Panc1 (cell line): ENCODE measurements at regions not wholly inside any gene's neighbourhood (a gene's known extent, or its start where the extent isn't known, plus 50 kb on each side); places are given as distances from the start of the nearest gene placed in this dataset.

Experiments
- ATAC-seq: fragments of 200-7000 bp; cut with Tn5 transposase; 2 replicates; pipeline ENCODE4 v1.9.1; 2020; ENCODE audit warnings: mild to moderate bottlenecking, moderate library complexity
- BruUV-seq: library from RNA; stranded (reverse); fragments of 400-500 nt; replicated peaks from 2 replicates; lab custom pipeline; 2021; lab: Mats Ljungman, UMichigan
- CTCF ChIA-PET: fragments of 300-600 bp; sonication (Branson Sonifier 250); formaldehyde crosslinking; loops from one replicate; lab custom pipeline; 2022; ENCODE audit warnings: antibody characterized with exemption; lab: Charles Lee
- POLR2A ChIA-PET: fragments of 300-600 bp; sonication (Branson Sonifier 250); formaldehyde crosslinking; loops from one replicate; lab custom pipeline; 2022; ENCODE audit warnings: antibody characterized with exemption; lab: Charles Lee
- DNase-seq: peaks from one replicate; pipeline ENCODE4 v3.0.0-alpha.2; 2010; ENCODE audit warnings: low read depth, low spot score
- H3K27ac ChIP-seq: 2 replicates; pipeline ENCODE4 v1.5.1; 2011; ENCODE audit warnings: mild to moderate bottlenecking, low read length, inconsistent platforms
- H3K27me3 ChIP-seq: fragments of 200-500 bp; sonication (Bioruptor generic); 2 replicates; pipeline ENCODE4 v1.6.0; 2014; ENCODE audit warnings: low read length, inconsistent platforms; ENCODE audit not compliant: control insufficient read depth, insufficient read depth
- H3K36me3 ChIP-seq: fragments of 200-500 bp; sonication (Bioruptor generic); 2 replicates; pipeline ENCODE4 v1.5.1; 2014; ENCODE audit warnings: inconsistent platforms, mild to moderate bottlenecking, low read length, moderate library complexity; ENCODE audit not compliant: control insufficient read depth, insufficient read depth
- H3K4me1 ChIP-seq: 2 replicates; pipeline ENCODE4 v1.5.1; 2011; ENCODE audit warnings: inconsistent platforms, mild to moderate bottlenecking, low read length, moderate library complexity; ENCODE audit not compliant: control insufficient read depth, insufficient read depth
- H3K4me3 ChIP-seq, 2 experiments: 2 replicates each; pipeline ENCODE4 v1.5.1; 2011 to 2012; ENCODE audit warnings: low read depth in 2 of 2, low read length in 2 of 2, mild to moderate bottlenecking in 2 of 2, inconsistent platforms in 1 of 2, moderate library complexity in 1 of 2
- H3K9me3 ChIP-seq: fragments of 200-500 bp; sonication (Bioruptor generic); 2 replicates; pipeline ENCODE4 v1.5.1; 2014; ENCODE audit warnings: low read depth, mild to moderate bottlenecking, inconsistent platforms, low read length, moderate library complexity; ENCODE audit not compliant: control insufficient read depth, insufficient read depth
- CTCF ChIP-seq: fragments of 450-650 bp; IDR thresholded peaks from 2 replicates; pipeline ENCODE4 v1.5.1; 2017; ENCODE audit warnings: mild to moderate bottlenecking
- POLR2AphosphoS5 ChIP-seq: IDR thresholded peaks from 2 replicates; pipeline ENCODE4 v1.6.1; 2012; ENCODE audit warnings: mild to moderate bottlenecking, low read depth, low read length, moderate library complexity
- SIN3A ChIP-seq: IDR thresholded peaks from 2 replicates; pipeline ENCODE4 v1.6.1; 2012; ENCODE audit warnings: low read depth, mild to moderate bottlenecking, low read length, moderate library complexity, borderline replicate concordance; ENCODE audit not compliant: insufficient read depth
- TCF7L2 ChIP-seq: IDR thresholded peaks from 2 replicates; pipeline ENCODE4 v1.6.1; 2011; ENCODE audit warnings: mild to moderate bottlenecking, low read depth, low read length, inconsistent platforms
- in situ Hi-C: cut with HindIII; loops from 2 replicates; pipeline ENCODE4 v1.10.0; 2016; ENCODE audit warnings: low sequenced_read_pairs, low pct_unique_long_range_greater_than_20kb
- intact Hi-C: fragments of 100-400 bp; cut with micrococcal nuclease; formaldehyde crosslinking; loops from one replicate; pipeline ENCODE4 v1.10.0; 2022; ENCODE audit not compliant: unreplicated experiment
- TF ChIP-seq, protein P1 (sequence below), 2 experiments: IDR thresholded peaks; 2 replicates each; pipeline ENCODE4 v1.6.1; 2011 to 2012; ENCODE audit warnings: low read depth in 2 of 2, control low read depth in 1 of 2, low read length in 1 of 2, mild to moderate bottlenecking in 1 of 2, moderate library complexity in 1 of 2; ENCODE audit not compliant: insufficient read depth in 1 of 2

- no peaks in the 10 kb centered on the region for H3K36me3 ChIP-seq
- H3K27ac ChIP-seq = no peak overlapping the region
- no TSS peak for BruUV-seq
- in situ Hi-C loops (no loop called here), intact Hi-C loops (no loop called here)
- ChIA-PET CTCF (no interaction called here), POLR2A (no interaction called here)
- no peaks in the 10 kb centered on the region for H3K4me1 ChIP-seq
- ATAC-seq (no peak), DNase-seq (no peak)
- H3K4me3 ChIP-seq = no peak overlapping the region
- no peaks in the 10 kb centered on the region for H3K9me3 ChIP-seq
- H3K27me3 ChIP-seq = no peaks in the 10 kb centered on the region
- no peak for TF ChIP-seq CTCF
- TF ChIP-seq, protein P1, sequence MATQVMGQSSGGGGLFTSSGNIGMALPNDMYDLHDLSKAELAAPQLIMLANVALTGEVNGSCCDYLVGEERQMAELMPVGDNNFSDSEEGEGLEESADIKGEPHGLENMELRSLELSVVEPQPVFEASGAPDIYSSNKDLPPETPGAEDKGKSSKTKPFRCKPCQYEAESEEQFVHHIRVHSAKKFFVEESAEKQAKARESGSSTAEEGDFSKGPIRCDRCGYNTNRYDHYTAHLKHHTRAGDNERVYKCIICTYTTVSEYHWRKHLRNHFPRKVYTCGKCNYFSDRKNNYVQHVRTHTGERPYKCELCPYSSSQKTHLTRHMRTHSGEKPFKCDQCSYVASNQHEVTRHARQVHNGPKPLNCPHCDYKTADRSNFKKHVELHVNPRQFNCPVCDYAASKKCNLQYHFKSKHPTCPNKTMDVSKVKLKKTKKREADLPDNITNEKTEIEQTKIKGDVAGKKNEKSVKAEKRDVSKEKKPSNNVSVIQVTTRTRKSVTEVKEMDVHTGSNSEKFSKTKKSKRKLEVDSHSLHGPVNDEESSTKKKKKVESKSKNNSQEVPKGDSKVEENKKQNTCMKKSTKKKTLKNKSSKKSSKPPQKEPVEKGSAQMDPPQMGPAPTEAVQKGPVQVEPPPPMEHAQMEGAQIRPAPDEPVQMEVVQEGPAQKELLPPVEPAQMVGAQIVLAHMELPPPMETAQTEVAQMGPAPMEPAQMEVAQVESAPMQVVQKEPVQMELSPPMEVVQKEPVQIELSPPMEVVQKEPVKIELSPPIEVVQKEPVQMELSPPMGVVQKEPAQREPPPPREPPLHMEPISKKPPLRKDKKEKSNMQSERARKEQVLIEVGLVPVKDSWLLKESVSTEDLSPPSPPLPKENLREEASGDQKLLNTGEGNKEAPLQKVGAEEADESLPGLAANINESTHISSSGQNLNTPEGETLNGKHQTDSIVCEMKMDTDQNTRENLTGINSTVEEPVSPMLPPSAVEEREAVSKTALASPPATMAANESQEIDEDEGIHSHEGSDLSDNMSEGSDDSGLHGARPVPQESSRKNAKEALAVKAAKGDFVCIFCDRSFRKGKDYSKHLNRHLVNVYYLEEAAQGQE (IDR thresholded peaks at IDR 0.05; ENCODE audit: insufficient read depth in 1 of 2, low read depth in 2 of 2, low read length in 1 of 2) = no peak
- TF ChIP-seq SIN3A = no peak
- TF ChIP-seq TCF7L2 = no peak
- TF ChIP-seq POLR2AphosphoS5 = no peak
Measured at GRCh38 chr6:168223755-168224154, 95.8 kb downstream of the DACT2 start.

GRCh38 chr6:168223150-168223549 lies 96.4 kb downstream of the DACT2 start:
- ChIA-PET CTCF (no interaction called here), POLR2A (no interaction called here)
- no peak for ATAC-seq
- Histone ChIP-seq H3K27me3 (no peaks in the 10 kb centered on the region), H3K27ac (no peak overlapping the region), H3K4me3 (no peak overlapping the region), H3K9me3 (no peaks in the 10 kb centered on the region), H3K4me1 (no peaks in the 10 kb centered on the region), H3K36me3 (no peaks in the 10 kb centered on the region)
- BruUV-seq = no TSS peak
- in situ Hi-C loops (no loop called here), intact Hi-C loops (no loop called here)
- DNase-seq = no peak
- TF ChIP-seq POLR2AphosphoS5 = no peak
- no peak for TF ChIP-seq TCF7L2
- TF ChIP-seq CTCF = no peak
- TF ChIP-seq SIN3A = no peak
- TF ChIP-seq, protein P1 (IDR thresholded peaks at IDR 0.05; ENCODE audit: insufficient read depth in 1 of 2, low read depth in 2 of 2, low read length in 1 of 2) = no peak
